Tibial nerve (tissue), 4 donors: ENCODE measurements at regions not wholly inside any gene's neighbourhood (a gene's known extent, or its start where the extent isn't known, plus 50 kb on each side); places are given as distances from the start of the nearest gene placed in this dataset.

Source experiments
- DNase-seq, 2 donors: peaks; one replicate each; pipeline ENCODE4 v3.0.0-alpha.2; 2019; ENCODE audit warnings: low spot score in 2 of 2
- H3K27ac ChIP-seq, 4 donors: fragments of 200-600 bp; sonication (generic) in 3 of 4; one replicate each; pipeline ENCODE4 v1.5.1; 2017 to 2019; ENCODE audit warnings: mild to moderate bottlenecking in 1 of 4
- H3K27me3 ChIP-seq, 2 donors: fragments of 200-600 bp; sonication (generic) in 1 of 2; one replicate each; pipeline versions ENCODE4 v1.5.1 to v1.6.0; 2017 to 2019
- H3K36me3 ChIP-seq, 3 donors: fragments of 200-600 bp; sonication (generic); one replicate each; pipeline ENCODE4 v1.5.1; 2018 to 2019
- H3K4me1 ChIP-seq, 4 donors: fragments of 200-600 bp; sonication (generic) in 3 of 4; one replicate each; pipeline ENCODE4 v1.5.1; 2017 to 2019
- H3K4me3 ChIP-seq, 4 donors: fragments of 200-600 bp; sonication (generic) in 3 of 4; one replicate each; pipeline ENCODE4 v1.5.1; 2017 to 2019; ENCODE audit warnings: mild to moderate bottlenecking in 1 of 4, moderate library complexity in 1 of 4
- H3K9me3 ChIP-seq, 4 donors: fragments of 200-600 bp; sonication (generic) in 3 of 4; one replicate each; pipeline ENCODE4 v1.5.1; 2017 to 2019
- EP300 ChIP-seq, 2 donors: sonication (generic); formaldehyde crosslinking; IDR thresholded peaks; one replicate each; pipeline ENCODE4 v1.6.1; 2017; ENCODE audit warnings: antibody characterized with exemption in 2 of 2, mild to moderate bottlenecking in 1 of 2
- POLR2A ChIP-seq, 2 donors: fragments of 450-650 bp; IDR thresholded peaks; one replicate each; pipeline ENCODE4 v1.6.1; 2017; ENCODE audit warnings: antibody characterized with exemption in 2 of 2, mild to moderate bottlenecking in 2 of 2, moderate library complexity in 2 of 2
- WGBS, 2 donors: methylation state at CpG; one replicate each; pipeline ENCODE4 v1.1.5; 2018; 5-methylcytosine and 5-hydroxymethylcytosine counted together
- TF ChIP-seq, protein P1 (sequence below), 5 experiments: fragments of 200-600 bp in 3 of 5; fragments of 450-650 bp in 2 of 5; sonication (generic) in 3 of 5; IDR thresholded peaks; one replicate each; pipeline ENCODE4 v1.5.1; 2016 to 2019; ENCODE audit warnings: antibody characterized with exemption in 5 of 5, mild to moderate bottlenecking in 3 of 5, moderate library complexity in 2 of 5

DNA sequence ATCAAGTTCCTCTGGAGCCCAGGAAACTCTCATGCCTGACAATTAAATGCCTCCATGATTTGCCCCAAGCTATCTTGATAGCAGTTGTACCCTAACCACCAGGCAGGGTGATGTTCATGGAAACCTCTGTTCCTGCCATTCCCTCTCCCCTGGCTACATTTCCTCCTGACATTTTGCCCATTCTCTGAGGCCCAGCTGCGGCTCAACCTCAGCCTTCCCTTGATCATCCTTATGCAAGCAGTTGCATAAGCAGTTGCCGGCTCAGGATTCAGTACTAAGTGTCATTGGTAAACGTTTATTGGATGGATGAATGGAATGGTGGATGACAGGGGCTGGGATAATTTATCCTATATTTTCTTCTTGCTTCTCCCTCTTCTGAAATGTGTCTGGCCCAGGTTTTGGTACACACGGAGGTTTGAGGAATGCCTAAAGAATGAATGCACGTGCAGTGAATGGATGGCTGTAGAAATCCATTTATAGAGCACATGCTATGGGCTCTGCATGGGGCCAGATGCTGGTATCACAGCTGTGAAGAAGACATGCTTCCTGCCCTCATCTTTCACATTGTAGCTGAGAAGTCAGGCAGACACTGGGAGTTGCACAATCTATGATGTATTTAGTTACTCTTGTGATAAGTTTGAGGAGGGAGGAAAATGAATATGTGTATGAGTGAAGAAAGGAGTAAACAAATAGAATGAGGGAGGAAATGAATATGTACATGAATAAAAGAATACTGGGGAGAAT lies 261.8 kb downstream of the FOXD2 start:
- no peak for DNase-seq
- Histone ChIP-seq H3K9me3 (no peaks in the 10 kb centered on the region), H3K27ac (no peak overlapping the region), H3K36me3 (no peaks in the 10 kb centered on the region), H3K4me1 (peaks cover 0 to 32% (median 0%) of the 10 kb centered on the region in 4 donors), H3K27me3 (no peaks in the 10 kb centered on the region), H3K4me3 (no peak overlapping the region)
- 75 to 79% methylated on average over 5 of the region's 5 CpGs for WGBS, 2 donors
- TF ChIP-seq EP300 (IDR thresholded peaks at IDR 0.05) (peak in 1 of 2 donors; percentile 6), POLR2A (IDR thresholded peaks at IDR 0.05) (no peak)
- TF ChIP-seq, protein P1, sequence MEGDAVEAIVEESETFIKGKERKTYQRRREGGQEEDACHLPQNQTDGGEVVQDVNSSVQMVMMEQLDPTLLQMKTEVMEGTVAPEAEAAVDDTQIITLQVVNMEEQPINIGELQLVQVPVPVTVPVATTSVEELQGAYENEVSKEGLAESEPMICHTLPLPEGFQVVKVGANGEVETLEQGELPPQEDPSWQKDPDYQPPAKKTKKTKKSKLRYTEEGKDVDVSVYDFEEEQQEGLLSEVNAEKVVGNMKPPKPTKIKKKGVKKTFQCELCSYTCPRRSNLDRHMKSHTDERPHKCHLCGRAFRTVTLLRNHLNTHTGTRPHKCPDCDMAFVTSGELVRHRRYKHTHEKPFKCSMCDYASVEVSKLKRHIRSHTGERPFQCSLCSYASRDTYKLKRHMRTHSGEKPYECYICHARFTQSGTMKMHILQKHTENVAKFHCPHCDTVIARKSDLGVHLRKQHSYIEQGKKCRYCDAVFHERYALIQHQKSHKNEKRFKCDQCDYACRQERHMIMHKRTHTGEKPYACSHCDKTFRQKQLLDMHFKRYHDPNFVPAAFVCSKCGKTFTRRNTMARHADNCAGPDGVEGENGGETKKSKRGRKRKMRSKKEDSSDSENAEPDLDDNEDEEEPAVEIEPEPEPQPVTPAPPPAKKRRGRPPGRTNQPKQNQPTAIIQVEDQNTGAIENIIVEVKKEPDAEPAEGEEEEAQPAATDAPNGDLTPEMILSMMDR (IDR thresholded peaks at IDR 0.05): no peak

GRCh38 chr1:47701283-47701682 lies 263.4 kb downstream of the FOXD2 start:
- peak overlapping the region in 1 of 4 donors; percentile 49 for H3K27ac ChIP-seq
- H3K27me3 ChIP-seq: peaks cover 0 to 12% of the 10 kb centered on the region in 2 donors
- H3K36me3 ChIP-seq: no peaks in the 10 kb centered on the region
- peaks cover 0 to 45% (median 0%) of the 10 kb centered on the region in 4 donors for H3K4me1 ChIP-seq
- 86 to 98% methylated on average over 2 of the region's 2 CpGs for WGBS, 2 donors
- no peak overlapping the region for H3K4me3 ChIP-seq
- no peaks in the 10 kb centered on the region for H3K9me3 ChIP-seq
- no peak for TF ChIP-seq EP300 (IDR thresholded peaks at IDR 0.05)
- TF ChIP-seq, protein P1 (IDR thresholded peaks at IDR 0.05): no peak
- TF ChIP-seq POLR2A (IDR thresholded peaks at IDR 0.05): no peak
- no peak for DNase-seq

DNA sequence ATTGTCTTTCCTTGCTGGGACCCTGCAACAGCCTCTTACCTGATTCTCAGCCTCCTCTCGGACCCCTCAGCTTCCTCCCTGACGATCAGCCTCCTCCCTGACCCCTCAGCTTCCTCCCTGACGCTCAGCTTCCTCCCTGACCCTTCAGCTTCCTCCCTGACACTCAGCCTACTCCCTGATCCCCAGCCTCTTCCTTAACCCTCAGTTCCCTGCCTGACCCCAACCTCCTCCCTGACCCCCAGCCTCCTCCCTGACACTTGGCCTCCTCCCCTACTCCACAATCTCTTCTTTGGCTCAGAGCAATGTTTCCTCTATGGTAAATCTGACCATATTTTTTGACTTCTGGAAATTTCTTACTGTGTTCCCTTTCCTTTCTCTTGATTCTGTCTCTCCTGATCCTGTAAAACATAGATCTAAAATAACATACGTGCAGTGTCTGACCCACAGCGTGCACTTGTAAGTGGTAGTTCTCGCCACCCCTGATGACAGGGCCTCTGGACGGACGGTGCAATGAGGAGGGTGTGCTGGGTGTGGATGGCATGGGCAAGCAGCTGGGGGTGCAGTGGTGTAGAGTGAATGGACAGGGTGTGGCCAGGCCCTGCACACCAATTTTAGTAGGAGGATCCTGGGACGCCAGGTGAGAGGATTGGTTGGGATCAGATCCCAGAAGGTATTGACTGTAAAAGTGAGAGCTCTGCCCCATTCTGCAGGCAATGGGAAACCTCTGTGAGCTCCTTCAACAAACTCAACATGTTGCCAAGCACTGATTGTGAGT lies 264.1 kb downstream of the FOXD2 start:
- no peak overlapping the region for H3K4me3 ChIP-seq
- no peak for DNase-seq
- peaks cover 0 to 45% (median 0%) of the 10 kb centered on the region in 4 donors for H3K4me1 ChIP-seq
- H3K27ac ChIP-seq: peak overlapping the region in 1 of 4 donors; percentile 11
- no peaks in the 10 kb centered on the region for H3K36me3 ChIP-seq
- peaks cover 0 to 12% of the 10 kb centered on the region in 2 donors for H3K27me3 ChIP-seq
- TF ChIP-seq, protein P1 (IDR thresholded peaks at IDR 0.05): no peak
- TF ChIP-seq EP300 (IDR thresholded peaks at IDR 0.05) (no peak), POLR2A (IDR thresholded peaks at IDR 0.05) (no peak)
- WGBS, 2 donors: 75 to 80% methylated on average over 9 of the region's 9 CpGs
- no peaks in the 10 kb centered on the region for H3K9me3 ChIP-seq

- Histone ChIP-seq H3K27me3 (peaks cover 0 to 26% of the 10 kb centered on the region in 2 donors), H3K36me3 (no peaks in the 10 kb centered on the region), H3K4me3 (no peak overlapping the region), H3K4me1 (peaks cover 0 to 51% (median 0%) of the 10 kb centered on the region in 4 donors), H3K27ac (peak overlapping the region in 2 of 4 donors; percentile 33 to 63), H3K9me3 (no peaks in the 10 kb centered on the region)
- DNase-seq: peak in 1 of 2 donors; percentile 46
- WGBS, 2 donors: 58 to 66% methylated on average over 9 of the region's 9 CpGs
- TF ChIP-seq EP300 (IDR thresholded peaks at IDR 0.05) (peak in 1 of 2 donors; percentile 56), POLR2A (IDR thresholded peaks at IDR 0.05) (no peak)
These were observed 265.4 kb downstream of the FOXD2 start for GRCh38 chr1:47703156-47703825.

GRCh38 chr1:47703981-47704596 lies 266.2 kb downstream of the FOXD2 start:
- TF ChIP-seq POLR2A (IDR thresholded peaks at IDR 0.05): no peak
- TF ChIP-seq, protein P1 (IDR thresholded peaks at IDR 0.05): peak in 2 of 5 experiments; percentile 12 to 24
- no peak for DNase-seq
- no peaks in the 10 kb centered on the region for H3K9me3 ChIP-seq
- H3K4me1 ChIP-seq: peaks cover 0 to 57% (median 6%) of the 10 kb centered on the region in 4 donors
- peaks cover 0 to 34% of the 10 kb centered on the region in 2 donors for H3K27me3 ChIP-seq
- H3K4me3 ChIP-seq: no peak overlapping the region
- H3K36me3 ChIP-seq: no peaks in the 10 kb centered on the region
- 70 to 77% methylated on average over 8 of the region's 8 CpGs for WGBS, 2 donors
- H3K27ac ChIP-seq: no peak overlapping the region
